ENCODE measurements at regions not wholly inside any gene's neighbourhood (a gene's known extent, or its start where the extent isn't known, plus 50 kb on each side); places are given as distances from the start of the nearest gene placed in this dataset.

DNA sequence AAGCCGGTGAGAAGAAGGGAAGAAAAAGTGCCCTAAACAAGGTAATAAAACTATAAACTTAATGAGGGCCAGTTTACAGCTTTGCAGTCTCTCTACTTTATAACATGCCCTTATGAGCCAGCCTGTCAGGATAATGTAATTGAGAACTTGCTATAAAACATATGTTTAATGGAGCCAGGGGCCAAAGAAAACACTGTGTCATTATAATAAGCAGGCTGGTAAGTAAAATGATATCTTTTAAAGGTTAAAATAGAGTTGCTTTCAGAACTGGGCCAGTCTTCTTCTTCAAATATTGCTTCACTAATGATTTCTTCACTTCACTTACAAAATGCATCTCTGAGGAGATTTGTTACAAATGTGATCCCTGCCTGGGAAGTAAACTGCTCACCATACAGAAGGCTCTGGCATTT is 192.5 kb downstream of the SHOX2 start:
- TF ChIP-seq, protein P1, sequence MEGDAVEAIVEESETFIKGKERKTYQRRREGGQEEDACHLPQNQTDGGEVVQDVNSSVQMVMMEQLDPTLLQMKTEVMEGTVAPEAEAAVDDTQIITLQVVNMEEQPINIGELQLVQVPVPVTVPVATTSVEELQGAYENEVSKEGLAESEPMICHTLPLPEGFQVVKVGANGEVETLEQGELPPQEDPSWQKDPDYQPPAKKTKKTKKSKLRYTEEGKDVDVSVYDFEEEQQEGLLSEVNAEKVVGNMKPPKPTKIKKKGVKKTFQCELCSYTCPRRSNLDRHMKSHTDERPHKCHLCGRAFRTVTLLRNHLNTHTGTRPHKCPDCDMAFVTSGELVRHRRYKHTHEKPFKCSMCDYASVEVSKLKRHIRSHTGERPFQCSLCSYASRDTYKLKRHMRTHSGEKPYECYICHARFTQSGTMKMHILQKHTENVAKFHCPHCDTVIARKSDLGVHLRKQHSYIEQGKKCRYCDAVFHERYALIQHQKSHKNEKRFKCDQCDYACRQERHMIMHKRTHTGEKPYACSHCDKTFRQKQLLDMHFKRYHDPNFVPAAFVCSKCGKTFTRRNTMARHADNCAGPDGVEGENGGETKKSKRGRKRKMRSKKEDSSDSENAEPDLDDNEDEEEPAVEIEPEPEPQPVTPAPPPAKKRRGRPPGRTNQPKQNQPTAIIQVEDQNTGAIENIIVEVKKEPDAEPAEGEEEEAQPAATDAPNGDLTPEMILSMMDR (optimal IDR thresholded peaks at IDR 0.05 in 1 of 3, IDR thresholded peaks at IDR 0.05 in 1 of 3, conservative IDR thresholded peaks at IDR 0.05 in 1 of 3; ENCODE audit: extremely low read depth in 1 of 3, insufficient read depth in 2 of 3, low read length in 3 of 3), result no peak
- no peak for TF ChIP-seq EZH2 (IDR thresholded peaks at IDR 0.05; ENCODE audit: low read length)
